ACHN (cell line): ENCODE measurements at regions not wholly inside any gene's neighbourhood (a gene's known extent, or its start where the extent isn't known, plus 50 kb on each side); places are given as distances from the start of the nearest gene placed in this dataset.

Experiments used
- DNase-seq: peaks from one replicate; pipeline ENCODE4 v3.0.0-alpha.2; 2015
- in situ Hi-C: cut with HindIII; loops from 2 replicates; pipeline ENCODE4 v1.10.0; 2017; ENCODE audit warnings: low sequenced_read_pairs, low pct_ligation_motif_present, low pct_unique_long_range_greater_than_20kb

DNA sequence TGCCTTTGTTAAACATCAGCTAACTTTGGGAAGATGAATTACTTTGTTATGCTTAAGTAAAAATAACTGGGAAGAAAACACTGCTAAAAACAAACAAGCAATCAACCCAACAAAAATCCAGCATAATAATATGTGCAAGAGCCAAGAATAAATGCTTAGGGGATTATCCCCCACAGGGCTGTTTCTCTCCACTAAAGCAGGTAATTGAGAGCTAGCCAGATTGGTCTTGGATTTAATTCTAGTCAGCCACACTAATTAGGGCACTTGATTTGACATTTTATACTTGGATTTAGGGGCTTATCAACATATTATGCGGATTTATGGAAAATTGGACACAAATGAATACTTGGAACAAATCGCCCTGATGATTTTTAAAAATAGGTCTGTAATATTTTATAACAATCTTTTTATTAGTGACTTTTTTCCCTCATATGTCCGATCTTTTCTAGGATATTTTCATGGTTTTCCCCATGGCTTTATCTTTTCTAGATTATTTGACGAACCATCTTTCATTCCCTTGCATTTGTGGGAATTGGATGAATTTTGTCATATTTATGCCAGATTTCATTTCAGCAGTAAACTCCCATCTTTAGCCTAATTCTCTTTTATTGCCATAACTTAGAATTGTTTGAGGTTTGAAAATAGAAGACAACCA, 199.1 kb upstream of the NXPH2 start:
- in situ Hi-C loops, result no loop called here
- no peak for DNase-seq

DNA sequence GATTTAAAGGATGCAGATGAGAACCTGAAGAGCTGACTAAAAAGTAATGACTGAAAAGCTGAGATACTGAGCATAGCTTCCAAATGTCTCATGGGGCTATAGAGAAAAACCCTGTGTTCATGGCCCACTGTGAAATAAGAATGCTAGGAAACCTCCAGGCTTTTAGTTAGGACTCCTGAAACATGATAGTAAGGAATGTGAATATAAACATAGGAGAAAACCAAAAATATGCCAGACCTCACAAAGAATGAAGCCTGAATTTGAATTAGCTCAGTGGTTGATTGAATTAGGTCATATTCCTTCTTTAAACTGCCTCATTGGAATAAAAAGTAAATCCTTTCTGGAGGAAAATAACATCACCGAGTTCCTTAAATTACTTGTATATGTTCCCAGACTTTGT, 194.5 kb upstream of the NXPH2 start:
- in situ Hi-C loops, result no loop called here
- no peak for DNase-seq

DNA sequence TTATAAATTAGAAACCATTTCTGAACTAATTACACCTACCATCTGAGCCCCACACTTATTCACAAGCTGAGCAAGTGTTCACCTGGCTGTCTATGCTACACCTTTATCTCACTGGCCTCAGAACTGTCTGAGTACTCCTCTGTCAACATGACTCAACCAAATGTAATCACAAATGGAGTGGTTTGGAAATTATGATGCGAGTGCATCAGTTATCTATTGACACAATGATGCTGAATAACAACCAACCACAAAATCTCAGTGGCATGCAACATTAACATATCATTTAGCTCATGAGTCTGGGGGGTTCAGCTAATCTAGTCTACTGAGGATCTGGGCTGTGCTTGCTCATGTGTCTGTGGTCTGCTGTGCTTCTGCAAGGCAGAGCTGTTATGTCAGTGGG, 184.2 kb upstream of the NXPH2 start:
- in situ Hi-C loops, result no loop called here
- DNase-seq, result no peak

DNA sequence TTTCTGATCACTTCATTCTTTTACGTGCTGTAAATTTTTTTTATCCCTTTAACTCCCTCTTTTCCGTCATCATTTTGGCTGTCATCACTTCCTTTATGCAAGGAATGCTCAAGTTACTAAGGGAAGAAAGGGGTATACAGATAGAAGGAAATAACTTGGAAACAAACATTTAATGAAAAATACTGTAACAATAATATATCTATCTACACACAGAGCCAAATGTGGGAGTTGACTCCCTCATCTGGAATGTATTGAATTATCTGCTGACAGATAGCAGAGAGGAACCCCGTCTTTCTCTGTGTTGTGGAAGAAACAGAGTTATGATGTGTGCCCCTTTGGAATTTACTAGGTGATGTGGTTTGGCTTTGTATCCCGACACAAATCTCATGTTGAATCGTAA, 182.5 kb upstream of the NXPH2 start:
- no peak for DNase-seq

DNA sequence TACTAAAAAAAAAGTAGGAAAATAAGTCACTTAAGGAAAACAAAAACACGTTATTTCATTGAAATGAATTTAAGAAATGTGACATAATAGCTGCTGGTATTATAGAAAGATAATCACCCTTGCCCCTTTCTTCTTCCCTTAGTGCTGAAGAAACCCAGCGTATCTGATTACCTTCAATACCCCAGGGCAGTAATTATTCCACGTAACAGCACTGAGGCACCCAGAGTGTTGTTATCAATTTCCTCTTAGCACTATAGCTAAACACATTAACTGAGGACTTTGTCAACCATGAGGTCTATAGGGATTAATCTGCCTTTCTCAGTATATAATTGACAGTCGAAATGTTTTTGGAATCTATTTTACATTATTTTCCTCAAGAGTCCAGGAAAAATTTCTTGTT, 180.0 kb upstream of the NXPH2 start:
- no peak for DNase-seq
- in situ Hi-C loops, result no loop called here

More for the DNA sequence above, 182.5 kb upstream of the NXPH2 start:
- in situ Hi-C loops, result no loop called here

DNA sequence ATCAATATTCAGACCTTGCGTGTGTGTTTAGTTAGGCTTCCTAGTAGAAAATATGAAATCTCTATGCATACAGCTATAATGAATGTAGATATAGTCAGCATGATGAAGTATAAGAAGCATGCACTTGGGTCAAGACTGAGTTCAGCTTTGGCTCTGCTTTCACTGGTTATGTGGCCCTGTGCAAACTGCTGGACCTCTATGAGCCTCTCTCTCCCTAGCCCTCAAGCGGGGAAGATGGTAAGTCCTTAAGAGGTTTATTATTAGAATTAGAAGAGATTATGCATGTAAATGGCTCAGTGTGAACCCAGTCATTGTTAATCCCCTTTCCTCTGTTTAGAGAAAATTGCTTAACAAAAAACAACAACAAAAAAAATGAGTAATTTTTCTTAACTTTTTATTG, 178.8 kb upstream of the NXPH2 start:
- no peak for DNase-seq
- in situ Hi-C loops, result no loop called here

DNA sequence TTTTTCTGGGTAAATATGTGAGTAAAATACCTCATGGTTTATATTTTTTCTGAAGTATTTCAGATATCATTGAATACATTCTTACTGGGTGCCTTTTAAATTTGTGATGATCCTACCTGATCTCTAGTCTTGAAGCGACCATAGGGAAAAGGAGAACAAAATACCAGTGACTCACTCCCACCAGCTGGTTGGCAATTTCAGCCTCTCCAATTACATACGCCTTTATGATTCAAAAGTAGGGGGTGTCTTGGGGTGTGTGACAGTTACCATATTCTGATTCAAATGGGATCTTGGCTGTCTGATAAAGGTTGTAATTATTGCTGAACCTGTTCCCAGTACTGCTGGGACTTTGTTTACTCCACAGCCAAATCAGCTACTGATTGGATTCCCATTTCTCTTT, 175.9 kb upstream of the NXPH2 start:
- no peak for DNase-seq
- in situ Hi-C loops, result no loop called here

DNA sequence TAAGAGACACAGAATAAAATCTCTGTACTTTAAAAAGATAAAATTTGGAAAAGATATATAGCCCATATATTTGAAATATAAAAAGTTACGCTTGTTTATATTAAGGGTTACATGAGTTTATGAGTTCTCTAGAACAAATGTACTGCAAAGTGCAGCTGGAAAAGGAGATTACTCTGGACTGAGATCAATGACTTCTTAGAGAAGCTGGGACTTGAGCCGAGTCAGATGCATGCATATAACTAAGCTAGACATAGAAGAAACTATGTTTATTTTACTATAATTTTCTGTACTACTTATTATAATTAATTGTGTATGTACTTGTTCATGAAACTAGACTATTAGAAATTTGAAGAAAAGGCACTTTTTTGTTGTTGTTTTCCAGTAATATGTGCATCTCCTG, 170.3 kb upstream of the NXPH2 start:
- in situ Hi-C loops, result no loop called here
- no peak for DNase-seq

DNA sequence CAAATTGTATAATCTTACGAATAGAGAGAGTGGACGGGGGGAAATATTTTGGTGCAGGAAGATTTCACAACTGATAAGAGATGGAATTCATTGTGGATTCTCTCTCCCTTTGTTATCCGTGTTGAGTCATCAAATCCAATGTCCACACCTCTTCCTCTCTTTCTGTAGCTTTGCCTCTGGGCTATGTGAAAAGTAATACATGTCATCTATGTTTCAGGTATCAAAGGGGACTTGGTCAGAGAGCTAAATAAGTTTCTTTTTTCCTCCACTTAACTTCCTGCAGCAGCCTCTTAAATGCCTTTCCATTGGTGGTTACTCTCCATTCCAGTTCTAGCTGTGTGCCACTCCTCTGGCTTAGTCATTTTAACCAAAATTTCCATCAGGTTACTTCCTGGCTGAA, 169.3 kb upstream of the NXPH2 start:
- in situ Hi-C loops, result no loop called here
- DNase-seq, result no peak

DNA sequence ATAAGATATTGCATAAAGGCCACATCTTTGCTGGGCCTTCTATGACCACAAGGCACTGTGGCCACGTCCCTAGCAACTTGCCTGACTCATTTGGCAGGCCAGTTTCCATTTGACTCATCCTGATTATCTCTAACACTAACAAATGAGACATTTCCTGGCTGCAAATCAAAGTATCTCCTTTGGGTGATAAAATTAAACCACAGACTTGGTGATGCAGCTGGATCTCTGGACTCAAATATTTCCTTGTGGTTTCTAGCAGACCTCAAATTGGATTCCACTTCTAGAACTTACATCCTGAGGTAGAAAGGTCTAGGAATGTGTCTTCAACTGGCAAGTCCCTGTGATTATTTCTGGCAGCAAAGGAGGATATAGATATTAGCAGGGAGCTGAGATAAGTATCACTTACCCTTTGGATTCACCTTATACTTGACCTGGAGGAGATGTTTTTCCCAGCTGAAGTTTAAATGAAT, 167.9 kb upstream of the NXPH2 start:
- in situ Hi-C loops, result no loop called here
- peak; percentile 99 for DNase-seq

DNA sequence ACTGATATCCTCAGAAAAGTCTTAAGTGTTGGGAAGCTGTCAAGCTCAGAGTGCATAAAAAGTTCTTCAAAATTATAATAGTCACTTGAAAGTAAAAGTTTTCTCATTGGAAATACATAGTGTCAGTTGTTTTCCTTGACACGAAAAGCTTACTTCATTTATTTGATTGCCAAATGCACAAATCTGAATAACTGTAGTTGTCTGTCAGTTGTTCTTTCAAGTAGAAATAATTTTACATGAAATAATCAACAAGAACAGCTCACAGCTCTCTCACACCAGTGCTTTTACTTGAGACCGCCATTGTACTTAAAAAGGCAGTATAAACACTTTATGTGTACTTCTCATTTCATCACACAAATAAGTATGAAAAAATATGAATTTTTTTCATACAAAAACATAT, 163.3 kb upstream of the NXPH2 start:
- DNase-seq, result no peak
- in situ Hi-C loops, result no loop called here

DNA sequence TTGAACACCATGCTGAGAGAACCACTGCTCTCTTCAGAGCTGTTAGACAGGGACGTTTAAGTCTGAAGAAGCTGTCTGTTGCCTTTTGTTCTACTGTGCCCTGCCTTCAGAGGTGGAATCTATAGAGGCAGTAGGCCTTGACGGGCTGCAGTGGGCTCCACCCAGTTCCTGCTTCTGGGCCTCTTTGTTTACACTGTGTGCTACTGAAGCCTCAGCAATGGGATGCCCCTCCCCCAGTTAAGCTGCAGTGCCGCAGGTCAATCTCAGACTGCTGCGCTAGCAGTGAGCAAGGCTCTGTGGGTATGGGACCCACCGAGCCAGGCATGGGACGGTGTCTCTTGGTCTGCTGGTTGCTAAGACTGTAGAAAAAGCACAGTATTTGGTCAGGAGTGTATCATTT, 162.3 kb upstream of the NXPH2 start:
- DNase-seq, result no peak
- in situ Hi-C loops, result no loop called here

DNA sequence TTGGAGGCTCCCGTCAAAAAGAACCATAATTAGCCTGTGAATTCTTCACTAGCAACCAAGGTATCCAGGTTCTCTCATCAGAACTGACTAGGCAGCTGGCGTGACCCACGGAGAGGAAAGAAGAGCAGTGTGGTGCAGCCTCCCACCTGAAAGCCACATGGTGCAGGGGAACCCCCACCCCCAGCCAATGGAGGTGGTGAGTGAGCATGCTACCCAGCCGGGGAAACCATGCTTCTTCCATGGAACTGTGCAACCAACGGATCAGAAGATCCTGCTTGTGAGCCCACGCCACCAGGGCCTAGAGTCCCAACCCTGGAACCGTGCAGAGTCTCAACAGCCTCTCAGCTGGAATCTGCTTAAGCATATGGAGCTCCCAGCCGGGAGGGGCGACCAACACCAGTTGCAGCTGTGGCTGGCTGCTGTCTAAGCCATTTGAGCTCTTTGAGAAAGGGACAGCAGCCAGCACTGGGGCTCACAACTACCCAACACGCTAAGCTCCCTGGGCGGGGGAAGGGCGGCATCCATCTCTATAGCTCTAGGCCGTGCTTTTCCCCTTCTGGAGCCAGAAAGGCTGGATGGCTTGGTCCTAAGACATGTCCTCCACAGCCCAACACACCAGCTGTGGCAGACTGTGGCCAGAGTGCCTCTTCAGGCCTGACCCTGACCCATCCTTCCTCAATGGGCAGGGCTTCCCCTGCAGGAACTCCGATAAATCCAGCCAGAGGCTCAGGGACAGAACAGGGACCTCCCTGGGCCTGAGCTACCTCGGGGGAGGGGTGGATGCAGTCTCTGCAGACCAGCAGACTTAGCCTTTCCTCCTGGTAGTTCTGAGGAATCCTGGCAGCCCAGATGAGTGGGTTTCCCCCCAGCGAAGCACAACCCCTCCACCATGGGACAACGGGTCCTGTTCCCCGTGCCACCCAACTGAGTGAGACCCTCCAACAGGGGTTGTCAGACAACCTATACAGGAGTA, 151.4 kb upstream of the NXPH2 start:
- DNase-seq, result no peak
- in situ Hi-C loops, result no loop called here

DNA sequence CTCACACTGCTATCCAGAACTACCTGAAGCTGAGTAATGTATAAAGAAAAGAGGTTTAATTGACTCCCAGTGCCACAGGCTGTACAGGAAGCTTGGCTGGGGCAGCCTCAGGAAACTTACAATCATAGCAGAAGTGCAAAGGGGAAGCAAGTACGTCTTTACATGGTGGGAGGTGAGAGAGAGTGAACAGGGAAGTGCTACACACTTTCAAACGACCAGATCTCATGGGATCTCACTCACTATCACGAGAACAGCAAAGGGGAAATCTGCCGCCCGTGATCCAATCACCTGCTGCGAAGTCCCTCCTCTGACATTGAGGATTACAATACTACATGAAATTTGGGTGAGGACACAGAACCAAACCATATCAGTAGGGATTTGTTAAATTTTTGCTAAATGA, 150.4 kb upstream of the NXPH2 start:
- DNase-seq, result no peak
- in situ Hi-C loops, result no loop called here

DNA sequence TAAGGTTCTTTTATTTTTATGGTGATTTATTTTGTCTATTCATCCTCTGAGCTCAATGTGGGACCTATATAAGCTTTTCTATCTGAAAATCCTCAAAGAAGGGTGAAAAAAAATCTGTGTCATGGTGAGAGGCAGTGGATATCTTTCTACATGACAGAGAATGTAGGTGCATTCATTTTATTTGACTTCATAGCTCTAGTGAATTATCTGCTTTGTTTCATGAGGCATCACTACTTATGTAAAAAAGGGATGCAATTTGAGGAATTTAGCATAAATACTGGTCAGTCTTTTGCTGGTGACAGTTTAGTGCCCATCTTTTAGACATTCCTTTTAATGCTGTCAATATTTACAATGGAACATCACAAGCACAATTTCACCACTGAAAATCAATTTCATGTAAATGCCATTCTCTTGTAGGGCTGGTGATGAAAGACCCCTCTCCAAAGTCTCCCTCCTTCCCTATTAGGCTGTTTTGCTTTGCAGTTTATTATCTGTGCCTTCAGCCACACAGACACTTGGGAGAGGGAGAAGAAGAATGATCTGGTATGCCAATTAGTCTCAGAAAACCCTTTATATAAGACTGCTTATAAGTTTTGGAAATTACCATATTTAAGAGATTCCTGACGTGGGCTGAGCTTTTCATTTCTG, 148.3 kb upstream of the NXPH2 start:
- no peak for DNase-seq
- in situ Hi-C loops, result no loop called here

DNA sequence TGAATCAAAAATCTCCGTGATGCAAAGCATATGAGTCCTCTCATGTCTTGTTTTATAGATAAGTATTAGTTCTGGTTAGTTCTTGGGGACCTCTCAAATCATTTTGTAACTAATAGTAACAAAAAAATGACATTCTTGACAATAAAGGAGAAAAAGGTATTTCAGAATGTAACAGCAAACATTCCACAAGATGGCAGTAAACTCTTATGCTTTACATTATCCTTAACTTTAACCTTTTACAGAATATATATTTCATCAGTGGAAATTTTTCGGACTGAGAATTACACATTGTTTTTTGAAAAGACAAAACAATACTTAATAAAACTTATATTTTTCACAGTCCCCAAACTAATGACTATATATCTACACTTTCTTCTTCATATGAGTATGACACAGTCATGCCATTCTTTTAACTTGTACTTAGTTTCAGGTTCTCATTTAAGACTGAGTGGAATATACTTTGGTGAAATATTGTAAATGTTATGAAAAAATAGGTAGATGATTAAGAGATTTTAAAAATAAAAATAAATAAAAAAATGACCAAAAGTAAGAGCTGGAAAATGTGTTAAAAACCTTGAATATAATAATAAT, 142.9 kb upstream of the NXPH2 start:
- in situ Hi-C loops, result no loop called here
- DNase-seq, result peak; percentile 45

DNA sequence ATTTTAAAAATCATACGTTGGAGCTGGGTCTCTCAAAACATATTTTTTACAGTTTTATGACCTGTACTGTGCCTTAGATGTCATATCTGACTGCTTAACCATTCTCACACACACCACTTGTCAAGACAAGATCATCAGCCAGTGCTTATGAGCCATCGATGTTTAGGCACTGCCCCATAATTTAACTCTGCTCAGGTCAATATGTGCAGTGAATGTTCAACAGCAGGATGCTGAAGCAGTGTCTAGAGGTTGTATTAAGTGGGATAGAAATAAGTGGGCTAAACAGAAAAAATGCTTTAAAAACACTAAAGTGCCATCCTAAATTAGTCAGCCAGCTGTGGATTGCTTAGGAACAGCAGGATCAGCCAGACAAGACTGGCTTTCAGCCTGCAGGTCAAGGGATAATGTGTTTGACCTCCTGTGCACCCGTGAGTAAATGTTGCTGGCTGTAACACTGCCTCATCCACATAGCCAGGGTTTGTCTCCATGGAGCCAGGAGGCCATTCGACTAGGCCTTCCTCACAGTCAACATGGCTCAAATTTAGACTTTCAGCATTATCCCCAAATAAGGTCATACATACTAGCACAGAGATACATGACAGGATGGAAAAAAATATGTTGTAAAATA, 139.0 kb upstream of the NXPH2 start:
- DNase-seq, result no peak
- in situ Hi-C loops, result no loop called here

DNA sequence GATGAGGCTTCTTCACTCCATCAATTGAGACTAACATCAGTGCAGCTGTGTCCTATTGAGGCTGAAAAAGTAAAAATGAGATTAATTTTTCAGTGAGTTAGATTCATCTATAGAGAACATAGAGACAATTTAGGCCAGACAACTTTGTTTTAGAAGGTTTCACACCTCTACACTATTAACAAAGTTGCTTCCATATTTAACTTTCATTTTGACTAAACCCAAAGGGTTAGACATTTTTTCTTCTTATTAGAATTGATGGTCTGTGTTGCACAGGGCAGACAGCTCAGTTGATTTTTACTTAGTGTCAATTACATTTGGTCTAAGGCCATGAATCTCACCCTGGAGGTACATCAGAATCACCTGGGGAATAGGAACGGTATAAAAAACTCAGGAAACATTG, 130.2 kb upstream of the NXPH2 start:
- in situ Hi-C loops, result no loop called here
- no peak for DNase-seq

DNA sequence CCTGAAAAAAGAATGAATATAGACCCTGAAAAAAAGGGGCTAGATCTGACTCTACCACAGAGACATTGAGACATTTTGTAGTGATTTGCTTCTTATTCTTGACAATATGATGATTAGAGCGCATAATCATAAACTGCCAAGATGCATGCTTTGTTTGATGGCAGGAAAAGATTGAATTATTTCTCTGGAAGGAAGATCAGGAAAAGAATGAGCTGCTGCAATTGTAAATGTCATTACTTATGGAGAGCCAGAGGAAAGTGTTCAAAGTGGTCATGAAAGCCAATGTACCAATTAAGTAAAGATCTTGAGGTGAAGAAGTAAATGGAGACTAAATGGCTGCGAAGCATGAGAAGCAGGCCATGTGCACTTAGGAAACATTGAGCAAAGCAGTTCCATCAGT, 126.4 kb upstream of the NXPH2 start:
- in situ Hi-C loops, result no loop called here
- DNase-seq, result no peak
